ENCODE measurements at regions not wholly inside any gene's neighbourhood (a gene's known extent, or its start where the extent isn't known, plus 50 kb on each side); places are given as distances from the start of the nearest gene placed in this dataset.
A peak's percentile ranks its signal among the peaks of the same experiment; 100 is the strongest.
"Not testable (repeated sequence)": the region's sequence is repeated elsewhere in the genome, so short reads cannot be mapped to it uniquely, and the experiment has no call there.

GRCh38 chr5:68114378-68115040 is 101.0 kb upstream of the PIK3R1 start:
- peak; percentile 5 to 44 (median 18) for DNase-seq

- DNase-seq = no peak
These were observed 102.9 kb upstream of the PIK3R1 start for GRCh38 chr5:68112658-68113057.

- no peak for DNase-seq
These were observed 104.7 kb upstream of the PIK3R1 start for GRCh38 chr5:68110894-68111293.

- DNase-seq = no peak
These were observed 105.3 kb upstream of the PIK3R1 start for GRCh38 chr5:68110264-68110663.

DNA sequence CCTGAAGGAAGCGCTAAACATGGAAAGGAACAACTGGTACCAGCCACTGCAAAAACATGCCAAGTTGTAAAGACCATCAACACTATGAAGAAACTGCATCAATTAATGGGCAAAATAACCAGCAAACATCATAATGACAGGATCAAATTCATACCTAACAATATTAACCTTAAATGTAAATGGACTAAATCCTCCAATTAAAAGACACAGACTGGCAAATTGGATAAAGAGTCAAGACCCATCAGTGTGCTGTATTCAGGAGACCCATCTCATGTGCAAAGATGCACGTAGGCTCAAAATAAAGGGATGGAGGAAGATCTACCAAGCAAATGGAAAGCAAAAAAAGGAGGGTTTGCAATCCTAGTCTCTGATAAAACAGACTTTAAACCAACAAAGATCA is 111.3 kb upstream of the PIK3R1 start:
- DNase-seq = not testable (repeated sequence)

DNA sequence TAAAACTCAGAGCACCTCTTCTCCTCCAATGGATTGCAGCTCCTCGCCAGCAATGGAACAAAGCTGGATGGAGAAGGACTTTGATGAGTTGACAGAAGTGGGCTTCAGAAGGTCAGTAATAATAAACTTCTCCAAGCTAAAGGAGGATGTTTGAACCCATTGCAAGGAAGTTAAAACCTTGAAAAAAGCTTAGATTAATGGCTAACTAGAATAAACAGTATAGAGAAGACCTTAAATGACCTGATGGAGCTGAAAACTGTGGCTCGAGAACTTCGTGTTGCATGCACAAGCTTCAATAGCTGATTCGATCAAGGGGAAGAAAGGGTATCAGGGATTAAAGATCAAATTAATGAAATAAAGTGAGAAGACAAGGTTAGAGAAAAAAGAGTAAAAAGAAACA is 112.3 kb upstream of the PIK3R1 start:
- not testable (repeated sequence) for DNase-seq

- no peak for DNase-seq
These were observed 116.2 kb upstream of the PIK3R1 start for GRCh38 chr5:68099327-68099726.

GRCh38 chr5:68093455-68094159 is 121.9 kb upstream of the PIK3R1 start:
- no peak for DNase-seq

- no peak for DNase-seq
These were observed 127.3 kb upstream of the PIK3R1 start for GRCh38 chr5:68088302-68088701.

GRCh38 chr5:68087866-68088265 is 127.7 kb upstream of the PIK3R1 start:
- no peak for DNase-seq

DNA sequence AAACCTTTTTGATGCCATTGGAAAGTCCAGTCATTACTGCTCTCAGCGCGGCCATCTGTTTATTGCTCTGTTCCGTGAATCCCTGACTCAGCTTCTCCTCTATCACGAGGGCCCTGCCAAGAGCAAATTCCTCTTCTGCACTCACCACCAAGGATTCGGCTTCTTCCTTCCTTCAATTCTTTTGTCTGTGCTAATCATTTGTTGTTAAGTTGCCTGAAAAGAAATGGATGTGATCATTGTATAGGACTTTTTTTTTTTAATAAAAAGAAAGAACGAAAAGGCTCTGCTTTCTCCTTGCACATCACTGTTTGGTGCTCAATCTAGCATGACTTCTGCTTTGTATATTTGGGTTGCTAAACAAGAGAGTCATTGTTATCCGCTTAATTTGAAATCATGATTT is 128.7 kb upstream of the PIK3R1 start:
- peak in 1 of 3 donors; percentile 16 for DNase-seq

GRCh38 chr5:68086439-68086838 is 129.1 kb upstream of the PIK3R1 start:
- DNase-seq = no peak

DNA sequence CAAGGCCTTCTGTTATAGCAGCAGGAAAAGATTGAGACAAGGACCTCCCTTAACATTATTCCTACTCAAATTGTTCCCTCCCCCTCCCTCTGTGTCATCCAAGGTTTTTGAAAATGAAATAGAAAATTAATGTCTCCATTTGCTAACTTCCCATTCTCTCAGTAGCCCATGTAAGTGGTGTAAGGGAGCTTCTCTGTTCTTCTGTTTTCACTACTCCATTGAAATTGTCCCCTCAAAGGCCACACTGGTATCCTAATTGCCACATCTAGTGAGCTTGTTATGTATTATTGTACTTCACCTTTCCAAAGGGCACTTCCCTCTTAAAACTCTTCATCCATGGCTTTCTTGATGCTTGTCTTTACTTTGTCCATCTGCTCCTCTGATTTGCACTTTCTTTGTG is 131.2 kb upstream of the PIK3R1 start:
- peak; percentile 24 to 47 (median 39) for DNase-seq

DNA sequence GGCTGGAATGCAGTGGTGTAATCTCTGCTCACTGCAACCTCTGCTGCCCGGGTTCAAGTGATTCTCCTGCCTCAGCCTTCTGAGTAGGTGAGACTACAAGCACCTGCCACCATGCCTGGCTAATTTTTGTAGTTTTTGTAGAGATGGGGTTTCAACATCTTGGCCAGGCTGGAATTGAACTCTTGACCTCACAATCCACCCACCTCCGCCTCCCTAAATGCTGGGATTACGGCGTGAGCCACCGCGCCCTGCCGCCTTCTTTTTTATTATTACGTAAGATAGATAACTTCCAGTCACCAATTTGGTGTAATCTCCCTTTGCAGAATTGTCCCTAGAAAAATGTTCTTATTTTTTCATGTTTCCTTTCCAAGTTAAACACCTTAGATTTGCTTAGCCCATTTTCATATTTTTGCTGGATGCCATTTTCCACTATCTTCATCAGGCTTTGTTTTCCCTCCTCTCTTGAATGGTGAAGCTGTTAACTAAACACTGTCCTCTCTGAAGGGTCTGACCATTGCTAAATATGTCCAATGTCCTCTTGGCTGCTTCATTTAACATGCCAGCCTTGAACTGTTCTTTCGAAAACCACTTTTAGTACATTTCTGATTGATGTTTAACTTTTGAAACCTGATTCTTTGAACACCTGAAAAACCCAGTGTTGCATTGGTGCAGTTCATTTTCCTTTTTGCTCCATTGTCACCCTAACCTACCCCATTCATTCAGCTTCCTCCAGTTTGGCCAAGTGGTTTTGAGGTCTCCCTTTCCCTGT is 135.1 kb upstream of the PIK3R1 start:
- DNase-seq = no peak

DNA sequence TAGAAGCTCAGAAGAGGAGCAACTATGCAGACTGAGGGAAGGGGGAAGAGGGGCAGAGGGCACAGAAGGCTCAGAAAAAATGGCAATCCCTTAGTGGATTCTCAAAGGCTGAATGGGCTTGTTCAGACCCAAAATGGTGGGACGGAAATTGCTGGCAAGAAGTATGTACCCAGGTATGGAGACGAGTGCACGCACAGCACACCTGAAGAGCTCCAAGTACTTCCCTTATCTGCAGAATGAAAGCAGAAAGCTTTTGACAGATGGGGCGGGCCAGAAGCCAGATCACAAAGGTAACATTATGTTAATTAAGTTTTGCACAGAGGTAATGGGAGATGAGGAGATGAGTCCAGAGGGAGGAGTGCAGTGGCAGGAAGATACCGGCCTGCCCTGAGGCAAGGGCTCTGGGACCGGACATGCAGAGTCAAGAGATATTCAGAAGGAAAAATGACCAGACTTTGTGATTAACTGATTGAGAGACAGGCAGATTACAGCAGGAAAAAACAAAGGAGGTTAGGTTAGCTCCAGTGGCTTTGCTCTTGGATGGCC is 138.1 kb upstream of the PIK3R1 start:
- DNase-seq = no peak

DNA sequence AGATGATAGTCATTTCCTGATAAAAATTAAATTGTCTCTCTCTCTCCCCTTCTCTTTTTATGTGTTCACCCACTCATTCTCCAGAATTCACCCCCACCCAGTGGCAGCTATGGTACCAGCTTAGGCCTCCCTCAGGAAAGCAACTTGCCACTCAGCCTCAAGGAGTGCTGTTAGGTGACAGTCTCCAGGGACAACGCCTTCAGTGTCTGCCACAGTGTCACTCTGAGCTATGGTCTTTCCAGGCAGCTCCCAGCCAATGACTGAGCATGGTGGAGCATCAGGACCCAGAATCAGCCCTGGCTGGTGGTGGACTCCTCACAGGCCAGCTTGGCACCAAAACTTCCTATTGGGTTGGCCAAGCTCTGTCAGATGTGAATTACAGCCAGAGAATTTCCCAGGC is 140.9 kb upstream of the PIK3R1 start:
- no peak for DNase-seq

GRCh38 chr5:68074048-68074632 is 141.4 kb upstream of the PIK3R1 start:
- no peak for DNase-seq

- DNase-seq = no peak
These were observed 143.8 kb upstream of the PIK3R1 start for GRCh38 chr5:68071736-68072135.

DNA sequence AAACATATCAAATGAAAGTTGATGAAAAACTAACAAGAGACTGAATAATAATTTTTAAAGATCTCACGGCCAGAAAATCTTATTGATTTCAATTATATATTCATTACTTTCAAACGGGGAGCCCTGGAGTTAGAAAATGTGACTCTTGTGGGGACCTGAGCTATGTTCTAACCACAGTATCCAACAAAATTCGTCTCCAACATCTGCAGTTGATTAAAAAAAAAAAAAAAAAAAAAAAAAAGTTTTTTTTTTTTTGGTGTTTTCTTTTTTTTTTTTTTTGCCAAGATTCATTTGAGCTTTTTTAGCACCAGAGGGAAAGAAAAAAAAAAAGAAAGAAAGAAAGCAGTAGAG is 144.3 kb upstream of the PIK3R1 start:
- no peak for DNase-seq

DNA sequence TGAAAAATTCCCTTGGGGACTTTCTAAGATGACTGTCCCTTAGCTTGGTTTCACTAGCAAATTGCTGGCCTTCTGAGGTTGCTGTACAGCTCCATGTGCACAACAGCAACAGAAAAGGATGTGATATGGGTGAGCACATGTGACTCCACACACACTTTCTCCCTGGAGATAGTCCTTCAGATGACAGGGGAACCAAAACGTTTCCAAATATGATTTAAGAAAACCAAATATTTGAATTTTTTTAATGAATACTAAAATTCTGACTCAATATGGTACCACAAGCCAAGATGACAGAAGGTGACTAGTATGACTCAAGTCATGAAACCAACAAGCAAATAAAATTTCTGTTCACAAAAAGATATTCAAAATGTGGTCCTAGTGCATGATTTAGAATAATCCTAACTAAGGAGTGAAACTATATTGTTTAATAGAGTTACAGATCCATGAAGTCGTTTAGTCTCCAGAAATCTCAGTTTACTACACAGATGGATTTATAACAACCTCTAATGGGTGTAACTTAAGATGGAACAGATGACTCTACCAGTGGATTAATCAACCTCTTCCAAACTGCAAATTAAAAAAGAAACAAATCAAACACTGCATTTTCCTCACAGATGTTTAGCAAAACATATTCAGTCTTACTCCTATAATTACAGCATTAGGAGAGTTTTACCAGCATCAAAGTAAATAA is 144.8 kb upstream of the PIK3R1 start:
- peak; percentile 34 to 63 (median 48) for DNase-seq

GRCh38 chr5:68067976-68068603 is 147.5 kb upstream of the PIK3R1 start:
- DNase-seq = peak in 1 of 3 donors; percentile 18

DNA sequence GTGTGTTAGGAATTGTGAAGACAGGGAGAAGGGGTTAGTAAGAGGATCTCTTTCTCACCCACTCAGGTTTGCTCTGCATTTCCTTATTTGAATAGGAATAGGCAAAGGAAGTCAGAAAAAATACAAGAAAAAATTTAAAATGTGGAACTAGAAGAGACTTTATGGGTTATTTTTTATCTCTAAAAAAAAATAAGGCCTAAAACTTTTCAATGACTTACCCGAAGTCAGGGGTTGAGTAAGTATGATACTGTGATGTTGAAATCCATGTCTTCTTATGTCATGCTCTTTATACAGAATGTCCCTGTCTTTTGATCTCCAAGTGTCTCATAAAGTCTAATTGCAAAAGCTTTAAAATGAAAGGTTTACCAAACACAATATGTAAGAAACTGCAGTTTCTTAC is 148.3 kb upstream of the PIK3R1 start:
- DNase-seq = peak; percentile 48 to 89 (median 82)

All from suppressor macrophage treated with lipopolysaccharide for 1 hour (primary cell).